B cell (primary cell): ENCODE measurements at regions not wholly inside any gene's neighbourhood (a gene's known extent, or its start where the extent isn't known, plus 50 kb on each side); places are given as distances from the start of the nearest gene placed in this dataset.

Source experiments
- ATAC-seq: fragments of 200-7000 bp; cut with Tn5 transposase; one replicate; pipeline ENCODE4 v1.10.0; 2021; ENCODE audit warnings: low read depth, mild to moderate bottlenecking, moderate number of reproducible peaks, moderate library complexity
- CTCF ChIA-PET: fragments of 350-600 bp; sonication (Branson Sonifier 250); formaldehyde crosslinking; loops from one replicate; lab custom pipeline; 2021; ENCODE audit warnings: antibody characterized with exemption, inconsistent platforms; lab: Charles Lee
- POLR2A ChIA-PET: fragments of 350-600 bp; sonication (Branson Sonifier 250); formaldehyde crosslinking; loops from one replicate; lab custom pipeline; 2021; ENCODE audit warnings: antibody characterized with exemption; lab: Charles Lee
- DNase-seq: peaks from one replicate; pipeline ENCODE4 v3.0.0; 2013
- H2AFZ ChIP-seq: 2 replicates; pipeline ENCODE4 v1.6.1; 2012; ENCODE audit warnings: mild to moderate bottlenecking, low read depth, low read length; ENCODE audit not compliant: insufficient read depth, poor library complexity, severe bottlenecking
- H3K27ac ChIP-seq, 2 donors: 1 replicate in 1 of 2; 2 replicates in 1 of 2; pipeline ENCODE4 v1.5.1; 2012 to 2013; ENCODE audit warnings: low read length in 2 of 2, mild to moderate bottlenecking in 2 of 2, moderate library complexity in 1 of 2
- H3K27me3 ChIP-seq, 4 experiments: fragments of 200-600 bp in 1 of 4; sonication (generic) in 1 of 4; replicated peaks in 1 of 4; 1 replicate in 2 of 4; 2 replicates in 2 of 4; pipeline versions ENCODE4 v1.6.1 to v1.7.0; 2013 to 2016; ENCODE audit warnings: low read length in 3 of 4, mild to moderate bottlenecking in 2 of 4, mixed read lengths in 1 of 4, moderate library complexity in 1 of 4; ENCODE audit not compliant: insufficient read depth in 4 of 4, control insufficient read depth in 3 of 4; ENCODE audit errors: control extremely low read depth in 1 of 4
- H3K36me3 ChIP-seq, 2 experiments: replicated peaks in 1 of 2; 1 replicate in 1 of 2; 2 replicates in 1 of 2; pipeline versions ENCODE4 v1.6.1 to v1.7.1; 2013; ENCODE audit warnings: low read length in 1 of 2; ENCODE audit not compliant: insufficient read depth in 2 of 2, control insufficient read depth in 1 of 2; ENCODE audit errors: control extremely low read depth in 1 of 2, extremely low read depth in 1 of 2
- H3K4me1 ChIP-seq, 2 donors: fragments of 200-600 bp in 1 of 2; sonication (generic) in 1 of 2; 1 replicate in 1 of 2; 2 replicates in 1 of 2; pipeline versions ENCODE4 v1.5.1 to v1.6.1; 2013 to 2017; ENCODE audit warnings: low read length in 2 of 2; ENCODE audit not compliant: control insufficient read depth in 2 of 2, insufficient read depth in 2 of 2
- H3K4me2 ChIP-seq: replicated peaks from 2 replicates; pipeline ENCODE3; 2012; ENCODE audit warnings: mild to moderate bottlenecking, low read depth, low read length; ENCODE audit not compliant: poor library complexity, severe bottlenecking
- H3K4me3 ChIP-seq, 5 experiments: fragments of 200-600 bp in 1 of 5; sonication (generic) in 1 of 5; 1 replicate in 3 of 5; 2 replicates in 2 of 5; pipeline versions ENCODE4 v1.5.1 to v1.7.0; 2011 to 2016; ENCODE audit warnings: low read length in 4 of 5, mild to moderate bottlenecking in 4 of 5, low read depth in 2 of 5, control low read depth in 1 of 5, moderate library complexity in 1 of 5; ENCODE audit not compliant: insufficient read depth in 1 of 5; ENCODE audit errors: control extremely low read depth in 1 of 5, extremely low read depth in 1 of 5
- H3K79me2 ChIP-seq: fragments of 200-600 bp; sonication (generic); one replicate; pipeline ENCODE4 v1.6.0; 2016; ENCODE audit warnings: low read length; ENCODE audit not compliant: control insufficient read depth, insufficient read depth
- H3K9ac ChIP-seq: fragments of 200-600 bp; sonication (generic); 2 replicates; pipeline ENCODE4 v1.6.1; 2017; ENCODE audit warnings: mild to moderate bottlenecking, low read length, moderate library complexity
- H3K9me3 ChIP-seq, 3 donors: one replicate each; pipeline versions ENCODE4 v1.6.1 to v1.7.1; 2013; ENCODE audit warnings: low read length in 2 of 3; ENCODE audit not compliant: control insufficient read depth in 2 of 3, insufficient read depth in 1 of 3; ENCODE audit errors: control extremely low read depth in 1 of 3
- H4K20me1 ChIP-seq: 2 replicates; pipeline ENCODE4 v1.6.0; 2012; ENCODE audit warnings: mild to moderate bottlenecking, low read length; ENCODE audit not compliant: insufficient read depth, control insufficient read depth, poor library complexity, severe bottlenecking
- H3K27ac Mint-ChIP-seq: one replicate; pipeline ENCODE4 v1.8.0; 2021; ENCODE audit warnings: mixed read lengths
- H3K27me3 Mint-ChIP-seq: one replicate; pipeline ENCODE4 v1.8.0; 2021; ENCODE audit warnings: mixed read lengths
- H3K4me1 Mint-ChIP-seq: one replicate; pipeline ENCODE4 v1.8.0; 2021; ENCODE audit warnings: mixed read lengths
- H3K4me3 Mint-ChIP-seq: one replicate; pipeline ENCODE4 v1.8.0; 2021; ENCODE audit warnings: mixed read lengths
- H3K9me3 Mint-ChIP-seq: one replicate; pipeline ENCODE4 v1.8.0; 2022; ENCODE audit warnings: mixed read lengths; ENCODE audit not compliant: insufficient read depth
- EZH2 ChIP-seq: IDR thresholded peaks from 2 replicates; pipeline ENCODE4 v1.6.1; 2012; ENCODE audit warnings: borderline replicate concordance, low read depth, mild to moderate bottlenecking, moderate library complexity, low read length; ENCODE audit not compliant: insufficient read depth, poor library complexity, severe bottlenecking
- WGBS: methylation state at CpG from one replicate; pipeline ENCODE4 v1.1.5; 2013; ENCODE audit warnings: missing lambda C conversion rate; ENCODE audit not compliant: insufficient coverage; 5-methylcytosine and 5-hydroxymethylcytosine counted together
- intact Hi-C: fragments of 100-400 bp; cut with micrococcal nuclease; formaldehyde crosslinking; loops from one replicate; pipeline ENCODE4 v1.10.0; 2022
- TF ChIP-seq, protein P1 (sequence below): fragments of 200-600 bp; IDR thresholded peaks from one replicate; pipeline ENCODE4 v1.8.0; 2022; ENCODE audit warnings: antibody characterized with exemption, mild to moderate bottlenecking

DNA sequence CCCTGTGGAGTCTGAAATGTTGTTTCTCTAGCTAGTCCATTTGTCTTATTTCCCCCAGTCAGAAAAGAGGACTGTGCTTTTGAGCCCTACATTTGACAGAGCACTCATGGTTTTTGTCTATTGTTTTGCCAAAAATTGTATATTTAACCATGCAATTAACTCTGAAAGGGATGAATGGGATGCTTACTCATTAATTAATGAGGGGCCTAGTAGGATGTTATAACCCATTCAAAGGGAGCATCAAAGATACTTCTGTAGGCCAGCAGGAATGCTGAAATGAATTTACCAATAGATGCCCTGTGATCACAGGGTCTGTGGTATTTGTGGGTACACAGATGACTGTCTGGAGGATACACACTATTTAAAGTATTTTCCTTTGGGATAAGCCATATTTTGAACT, 147.7 kb downstream of the FCRL5 start:
- Mint-ChIP-seq H3K4me1 (peaks cover 17% of the 10 kb centered on the region), H3K27me3 (peaks cover 6% of the 10 kb centered on the region), H3K27ac (no peak overlapping the region), H3K4me3 (no peak overlapping the region), H3K9me3 (no peaks in the 10 kb centered on the region)
- DNase-seq (no peak), ATAC-seq (no peak)
- no peak overlapping the region for H2AFZ ChIP-seq
- POLR2A ChIA-PET = no interaction called here
- CTCF ChIA-PET = interaction anchor here (1.0 kb wide), 1 partner anchor 77 kb away, joined by 3 read pairs; no protein-coding TSS in a partner anchor
- intact Hi-C loops = no loop called here
- H4K20me1 ChIP-seq = no peaks in the 10 kb centered on the region
- H3K27me3 ChIP-seq = peaks cover 0 to under 1% (median 0%) of the 10 kb centered on the region in 4 experiments
- H3K27ac ChIP-seq = no peak overlapping the region
- H3K36me3 ChIP-seq = no peaks in the 10 kb centered on the region
- H3K79me2 ChIP-seq = no peaks in the 10 kb centered on the region
- no peak for TF ChIP-seq EZH2
- TF ChIP-seq, protein P1, sequence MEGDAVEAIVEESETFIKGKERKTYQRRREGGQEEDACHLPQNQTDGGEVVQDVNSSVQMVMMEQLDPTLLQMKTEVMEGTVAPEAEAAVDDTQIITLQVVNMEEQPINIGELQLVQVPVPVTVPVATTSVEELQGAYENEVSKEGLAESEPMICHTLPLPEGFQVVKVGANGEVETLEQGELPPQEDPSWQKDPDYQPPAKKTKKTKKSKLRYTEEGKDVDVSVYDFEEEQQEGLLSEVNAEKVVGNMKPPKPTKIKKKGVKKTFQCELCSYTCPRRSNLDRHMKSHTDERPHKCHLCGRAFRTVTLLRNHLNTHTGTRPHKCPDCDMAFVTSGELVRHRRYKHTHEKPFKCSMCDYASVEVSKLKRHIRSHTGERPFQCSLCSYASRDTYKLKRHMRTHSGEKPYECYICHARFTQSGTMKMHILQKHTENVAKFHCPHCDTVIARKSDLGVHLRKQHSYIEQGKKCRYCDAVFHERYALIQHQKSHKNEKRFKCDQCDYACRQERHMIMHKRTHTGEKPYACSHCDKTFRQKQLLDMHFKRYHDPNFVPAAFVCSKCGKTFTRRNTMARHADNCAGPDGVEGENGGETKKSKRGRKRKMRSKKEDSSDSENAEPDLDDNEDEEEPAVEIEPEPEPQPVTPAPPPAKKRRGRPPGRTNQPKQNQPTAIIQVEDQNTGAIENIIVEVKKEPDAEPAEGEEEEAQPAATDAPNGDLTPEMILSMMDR = no peak
- no peaks in the 10 kb centered on the region for H3K9me3 ChIP-seq
- no peak overlapping the region for H3K4me3 ChIP-seq
- no peak overlapping the region for H3K9ac ChIP-seq
- H3K4me1 ChIP-seq = peaks cover 14 to 16% of the 10 kb centered on the region in 2 donors
- H3K4me2 ChIP-seq = no peak overlapping the region

DNA sequence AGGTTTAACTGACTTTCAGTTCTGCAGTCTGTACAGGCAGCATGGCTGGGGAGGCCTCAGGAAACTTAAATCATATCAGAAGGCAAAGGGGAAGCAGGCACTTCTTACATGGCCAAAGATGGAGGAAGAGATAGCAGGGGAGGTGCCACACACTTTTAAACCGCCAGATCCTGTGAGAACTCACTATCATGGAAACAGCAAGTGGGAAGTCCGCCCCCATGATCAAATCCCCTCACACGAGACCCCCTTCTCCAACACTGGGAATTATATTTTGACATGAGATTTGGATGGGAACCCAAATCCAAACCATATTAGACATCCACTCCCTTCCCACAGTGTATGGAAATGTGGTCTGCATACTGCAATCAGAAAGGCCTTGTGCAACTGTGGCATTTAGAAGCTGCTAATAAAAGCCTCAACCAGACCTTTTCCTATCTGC, 148.2 kb downstream of the FCRL5 start:
- ATAC-seq (peak; percentile 41), DNase-seq (peak; percentile 38)
- peak overlapping the region; percentile 26 for H3K4me3 Mint-ChIP-seq
- Histone ChIP-seq H3K4me1 (peaks cover 14 to 16% of the 10 kb centered on the region in 2 donors), H3K4me3 (no peak overlapping the region), H2AFZ (peak overlapping the region; percentile 31), H3K9me3 (no peaks in the 10 kb centered on the region), H3K4me2 (peak overlapping the region; percentile 50), H3K79me2 (no peaks in the 10 kb centered on the region), H3K9ac (peak overlapping the region; percentile 13), H4K20me1 (no peaks in the 10 kb centered on the region), H3K27me3 (peaks cover 0 to 4% (median 0%) of the 10 kb centered on the region in 4 experiments), H3K36me3 (no peaks in the 10 kb centered on the region), H3K27ac (peak overlapping the region in 1 of 2 donors; percentile 43)
- H3K9me3 Mint-ChIP-seq = no peaks in the 10 kb centered on the region
- peaks cover 9% of the 10 kb centered on the region for H3K27me3 Mint-ChIP-seq
- H3K4me1 Mint-ChIP-seq = peaks cover 17% of the 10 kb centered on the region
- TF ChIP-seq EZH2 = no peak
- TF ChIP-seq, protein P1 = no peak
- H3K27ac Mint-ChIP-seq = peak overlapping the region; percentile 28
- POLR2A ChIA-PET = no interaction called here
- CTCF ChIA-PET = interaction anchor here (1.5 kb wide), 1 partner anchor 27 kb away, joined by 3 read pairs; no protein-coding TSS in a partner anchor
- no CpG with 5 or more reads among the region's 3 CpGs for WGBS
- intact Hi-C loops = no loop called here
